HEK293 (cell line): ENCODE measurements at regions not wholly inside any gene's neighbourhood (a gene's known extent, or its start where the extent isn't known, plus 50 kb on each side); places are given as distances from the start of the nearest gene placed in this dataset.

ENCODE experiments used
- CTCF ChIA-PET: fragments of 350-600 bp; formaldehyde crosslinking; extraction: SDS; loops from one replicate; lab custom pipeline; 2021; ENCODE audit warnings: antibody characterized with exemption; lab: Yijun Ruan, JAX
- POLR2A ChIA-PET: fragments of 300-600 bp; formaldehyde crosslinking; extraction: SDS; loops from one replicate; lab custom pipeline; 2020; ENCODE audit warnings: antibody characterized with exemption, inconsistent platforms; lab: Yijun Ruan, JAX
- H3K27ac ChIP-seq: fragments of 200-500 bp; sonication (Bioruptor generic); 2 replicates; pipeline ENCODE4 v1.5.1; 2014; ENCODE audit warnings: low read depth, low read length, control low read depth, inconsistent platforms; ENCODE audit errors: extremely low read depth
- H3K36me3 ChIP-seq, 2 experiments: fragments of 200-500 bp in 1 of 2; sonication (Bioruptor generic) in 1 of 2; 1 replicate in 1 of 2; 2 replicates in 1 of 2; pipeline ENCODE4 v1.5.1; 2014 to 2017; ENCODE audit warnings: inconsistent platforms in 2 of 2, low read length in 2 of 2; ENCODE audit not compliant: control insufficient read depth in 2 of 2, insufficient read depth in 1 of 2
- H3K4me1 ChIP-seq: fragments of 200-500 bp; sonication (Bioruptor generic); 2 replicates; pipeline ENCODE4 v1.5.1; 2014; ENCODE audit warnings: mild to moderate bottlenecking, low read length, inconsistent platforms; ENCODE audit not compliant: control insufficient read depth, insufficient read depth
- H3K4me3 ChIP-seq: 2 replicates; pipeline ENCODE4 v1.5.1; 2011; ENCODE audit warnings: low read depth, mild to moderate bottlenecking, control low read depth, low read length, moderate library complexity
- H3K9me3 ChIP-seq: fragments of 200-500 bp; sonication (Bioruptor generic); 2 replicates; pipeline ENCODE4 v1.5.1; 2014; ENCODE audit warnings: low read depth, low read length, inconsistent platforms; ENCODE audit not compliant: control insufficient read depth, insufficient read depth
- GLIS2 ChIP-seq: fragments of 450-650 bp; formaldehyde crosslinking; IDR thresholded peaks from 2 replicates; pipeline ENCODE4 v1.5.1; 2016; ENCODE audit warnings: missing biosample characterization, missing genetic modification characterization
- KLF16 ChIP-seq: fragments of 450-650 bp; formaldehyde crosslinking; IDR thresholded peaks from 2 replicates; pipeline ENCODE4 v1.5.1; 2017; ENCODE audit warnings: missing biosample characterization, missing genetic modification characterization
- MZF1 ChIP-seq: fragments of 450-650 bp; formaldehyde crosslinking; IDR thresholded peaks from 2 replicates; pipeline ENCODE4 v1.5.1; 2017; ENCODE audit warnings: missing biosample characterization, missing genetic modification characterization, borderline replicate concordance
- PRDM10 ChIP-seq: fragments of 450-650 bp; formaldehyde crosslinking; IDR thresholded peaks from 2 replicates; pipeline ENCODE4 v1.5.1; 2016; ENCODE audit warnings: missing biosample characterization, missing genetic modification characterization
- PRDM4 ChIP-seq: fragments of 450-650 bp; formaldehyde crosslinking; IDR thresholded peaks from 2 replicates; pipeline ENCODE4 v1.5.1; 2017; ENCODE audit warnings: missing biosample characterization, missing genetic modification characterization
- RBAK ChIP-seq: fragments of 450-650 bp; formaldehyde crosslinking; IDR thresholded peaks from 2 replicates; pipeline ENCODE4 v1.5.1; 2016; ENCODE audit warnings: missing biosample characterization, missing genetic modification characterization
- SCRT2 ChIP-seq: fragments of 450-650 bp; formaldehyde crosslinking; IDR thresholded peaks from 2 replicates; pipeline ENCODE4 v1.5.1; 2016; ENCODE audit warnings: missing biosample characterization, missing genetic modification characterization
- SETDB1 ChIP-seq: IDR thresholded peaks from one replicate; pipeline ENCODE4 v1.6.1; 2017; ENCODE audit warnings: mild to moderate bottlenecking, low read length, moderate library complexity, mixed read lengths; ENCODE audit not compliant: insufficient read length
- SP2 ChIP-seq: fragments of 450-650 bp; formaldehyde crosslinking; IDR thresholded peaks from 2 replicates; pipeline ENCODE4 v1.5.1; 2016; ENCODE audit warnings: missing biosample characterization, missing genetic modification characterization
- TCF7L2 ChIP-seq: IDR thresholded peaks from 2 replicates; pipeline ENCODE4 v1.6.1; 2011; ENCODE audit warnings: low read depth, mild to moderate bottlenecking, inconsistent platforms, low read length, moderate library complexity, borderline replicate concordance
- YY2 ChIP-seq: fragments of 450-650 bp; formaldehyde crosslinking; IDR thresholded peaks from 2 replicates; pipeline ENCODE4 v1.5.1; 2016; ENCODE audit warnings: missing biosample characterization, missing genetic modification characterization
- ZBTB1 ChIP-seq: fragments of 450-650 bp; formaldehyde crosslinking; IDR thresholded peaks from 2 replicates; pipeline ENCODE4 v1.5.1; 2016; ENCODE audit warnings: missing biosample characterization, missing genetic modification characterization
- ZBTB6 ChIP-seq: fragments of 450-650 bp; formaldehyde crosslinking; IDR thresholded peaks from 2 replicates; pipeline ENCODE4 v1.5.1; 2017; ENCODE audit warnings: missing biosample characterization, missing genetic modification characterization
- ZEB2 ChIP-seq: fragments of 450-650 bp; formaldehyde crosslinking; IDR thresholded peaks from 2 replicates; pipeline ENCODE4 v1.5.1; 2016; ENCODE audit warnings: missing biosample characterization, missing genetic modification characterization
- ZFP37 ChIP-seq: fragments of 450-650 bp; formaldehyde crosslinking; IDR thresholded peaks from 2 replicates; pipeline ENCODE4 v1.5.1; 2016; ENCODE audit warnings: missing biosample characterization, missing genetic modification characterization
- ZNF211 ChIP-seq: fragments of 450-650 bp; formaldehyde crosslinking; IDR thresholded peaks from 2 replicates; pipeline ENCODE4 v1.5.1; 2016; ENCODE audit warnings: low read depth, missing biosample characterization, missing genetic modification characterization
- ZNF223 ChIP-seq: fragments of 450-650 bp; formaldehyde crosslinking; IDR thresholded peaks from 2 replicates; pipeline ENCODE4 v1.5.1; 2016; ENCODE audit warnings: missing biosample characterization, missing genetic modification characterization
- ZNF350 ChIP-seq: fragments of 450-650 bp; formaldehyde crosslinking; IDR thresholded peaks from 2 replicates; pipeline ENCODE4 v1.5.0; 2017; ENCODE audit warnings: missing biosample characterization, mild to moderate bottlenecking, missing genetic modification characterization
- ZNF560 ChIP-seq: fragments of 450-650 bp; formaldehyde crosslinking; IDR thresholded peaks from 2 replicates; pipeline ENCODE4 v1.5.1; 2017; ENCODE audit warnings: missing biosample characterization, missing genetic modification characterization, borderline replicate concordance
- ZNF600 ChIP-seq: fragments of 450-650 bp; formaldehyde crosslinking; IDR thresholded peaks from 2 replicates; pipeline ENCODE4 v1.5.1; 2016; ENCODE audit warnings: missing biosample characterization, missing genetic modification characterization
- ZNF701 ChIP-seq: fragments of 450-650 bp; formaldehyde crosslinking; IDR thresholded peaks from 2 replicates; pipeline ENCODE4 v1.5.1; 2016; ENCODE audit warnings: missing biosample characterization, missing genetic modification characterization
- ZNF777 ChIP-seq: fragments of 450-650 bp; formaldehyde crosslinking; IDR thresholded peaks from 2 replicates; pipeline ENCODE4 v1.5.1; 2017; ENCODE audit warnings: missing biosample characterization, missing genetic modification characterization, borderline replicate concordance
- ZSCAN16 ChIP-seq: fragments of 450-650 bp; formaldehyde crosslinking; IDR thresholded peaks from 2 replicates; pipeline ENCODE4 v1.5.1; 2016; ENCODE audit warnings: missing biosample characterization, missing genetic modification characterization
- ZXDB ChIP-seq: fragments of 450-650 bp; formaldehyde crosslinking; IDR thresholded peaks from 2 replicates; pipeline ENCODE4 v1.5.1; 2016; ENCODE audit warnings: missing biosample characterization, missing genetic modification characterization

- no peak for TF ChIP-seq ZNF701 (tag by site-specific recombination)
- TF ChIP-seq SP2, result no peak
- H3K4me1 ChIP-seq, result no peaks in the 10 kb centered on the region
- CTCF ChIA-PET, result interaction anchor here (0.6 kb wide), 2 partner anchors 25 to 34 kb away, joined by 3 to 4 read pairs; no protein-coding TSS in a partner anchor
- H3K9me3 ChIP-seq, result no peaks in the 10 kb centered on the region
- H3K36me3 ChIP-seq, result no peaks in the 10 kb centered on the region
- H3K27ac ChIP-seq, result no peak overlapping the region
- POLR2A ChIA-PET, result no interaction called here
- no peak overlapping the region for H3K4me3 ChIP-seq
These were observed 192.3 kb downstream of the FBXO8 start for GRCh38 chr4:174091130-174091529.

- H3K36me3 ChIP-seq, result no peaks in the 10 kb centered on the region
- H3K4me3 ChIP-seq, result no peak overlapping the region
- no peak for TF ChIP-seq MZF1 (tag by site-specific recombination)
- TF ChIP-seq ZNF560, result no peak
- TF ChIP-seq GLIS2 (tag by site-specific recombination), result no peak
- no peak for TF ChIP-seq ZEB2 (tag by site-specific recombination)
- TF ChIP-seq ZNF350 (tag by site-specific recombination), result no peak
- TF ChIP-seq ZBTB1 (tag by site-specific recombination), result no peak
- TF ChIP-seq ZNF223, result no peak
- TF ChIP-seq SCRT2 (tag by site-specific recombination), result no peak
- TF ChIP-seq YY2 (tag by site-specific recombination), result no peak
- TF ChIP-seq ZNF600 (tag by site-specific recombination), result no peak
- TF ChIP-seq SETDB1, result no peak
- no peak for TF ChIP-seq RBAK (tag by site-specific recombination)
- TF ChIP-seq ZNF211 (tag by site-specific recombination), result no peak
- no peak for TF ChIP-seq ZXDB (tag by site-specific recombination)
- no peak for TF ChIP-seq ZFP37 (tag by site-specific recombination)
- no peak for TF ChIP-seq TCF7L2
- H3K9me3 ChIP-seq, result no peaks in the 10 kb centered on the region
- POLR2A ChIA-PET, result no interaction called here
- H3K4me1 ChIP-seq, result no peaks in the 10 kb centered on the region
- H3K27ac ChIP-seq, result no peak overlapping the region
- CTCF ChIA-PET, result no interaction called here
These were observed 193.8 kb downstream of the FBXO8 start for GRCh38 chr4:174089711-174090110.

GRCh38 chr4:174088795-174089194, 194.7 kb downstream of the FBXO8 start:
- H3K36me3 ChIP-seq, result no peaks in the 10 kb centered on the region
- H3K27ac ChIP-seq, result no peak overlapping the region
- no peaks in the 10 kb centered on the region for H3K4me1 ChIP-seq
- POLR2A ChIA-PET, result no interaction called here
- CTCF ChIA-PET, result no interaction called here
- H3K9me3 ChIP-seq, result no peaks in the 10 kb centered on the region
- H3K4me3 ChIP-seq, result no peak overlapping the region
- no peak for TF ChIP-seq PRDM4 (tag by site-specific recombination)
- no peak for TF ChIP-seq ZSCAN16 (tag by site-specific recombination)
- TF ChIP-seq PRDM10 (tag by site-specific recombination), result no peak
- TF ChIP-seq ZBTB6 (tag by site-specific recombination), result no peak
- TF ChIP-seq ZNF777 (tag by site-specific recombination), result no peak
- no peak for TF ChIP-seq KLF16 (tag by site-specific recombination)
